GM21447 (cell line): ENCODE measurements at regions not wholly inside any gene's neighbourhood (a gene's known extent, or its start where the extent isn't known, plus 50 kb on each side); places are given as distances from the start of the nearest gene placed in this dataset.

ENCODE experiments used
- ATAC-seq: cut with Tn5 transposase; IDR thresholded peaks from one replicate; pipeline ENCODE4 v1.9.1; 2021; ENCODE audit not compliant: unreplicated experiment

DNA sequence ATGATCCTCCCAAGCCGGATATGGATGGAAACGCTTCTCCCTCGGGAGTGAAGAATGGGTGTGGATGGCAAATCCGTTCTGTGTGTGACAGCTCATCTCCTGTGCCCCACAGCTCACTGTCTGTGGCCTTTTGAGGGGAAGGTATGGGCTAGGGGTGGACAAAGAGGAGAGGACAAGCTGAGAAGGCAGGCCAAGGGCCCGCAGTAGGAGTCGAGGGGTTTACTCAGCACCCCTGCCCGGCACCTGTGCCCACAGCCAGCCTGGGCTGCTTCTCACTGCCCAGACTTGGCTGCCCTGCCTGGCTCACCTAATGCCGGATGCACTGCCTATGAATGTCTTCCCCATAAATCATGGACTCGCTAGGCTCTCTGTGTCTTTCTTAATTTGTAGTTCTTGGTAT is 503.8 kb downstream of the TCERG1L start:
- ATAC-seq: no peak

DNA sequence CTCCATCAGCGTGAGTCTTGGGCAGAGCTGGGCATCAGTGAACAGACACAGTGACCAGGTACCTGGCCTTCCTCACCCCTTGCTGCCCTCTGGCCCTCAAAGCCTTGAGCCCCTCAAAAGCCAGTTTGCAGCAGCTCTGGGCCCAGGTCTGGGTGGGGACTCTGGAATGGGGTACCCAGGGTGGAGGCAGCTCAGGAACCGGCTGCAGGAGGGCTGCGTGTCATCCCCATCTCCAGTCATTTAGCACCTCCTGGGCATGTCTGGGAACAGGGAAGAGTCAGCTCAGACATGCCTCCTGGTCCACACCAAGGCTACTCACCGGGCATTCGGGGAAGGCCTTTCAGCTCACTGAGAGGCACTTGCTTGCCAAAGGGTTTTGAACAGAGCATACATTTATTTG is 503.3 kb downstream of the TCERG1L start:
- ATAC-seq: no peak

DNA sequence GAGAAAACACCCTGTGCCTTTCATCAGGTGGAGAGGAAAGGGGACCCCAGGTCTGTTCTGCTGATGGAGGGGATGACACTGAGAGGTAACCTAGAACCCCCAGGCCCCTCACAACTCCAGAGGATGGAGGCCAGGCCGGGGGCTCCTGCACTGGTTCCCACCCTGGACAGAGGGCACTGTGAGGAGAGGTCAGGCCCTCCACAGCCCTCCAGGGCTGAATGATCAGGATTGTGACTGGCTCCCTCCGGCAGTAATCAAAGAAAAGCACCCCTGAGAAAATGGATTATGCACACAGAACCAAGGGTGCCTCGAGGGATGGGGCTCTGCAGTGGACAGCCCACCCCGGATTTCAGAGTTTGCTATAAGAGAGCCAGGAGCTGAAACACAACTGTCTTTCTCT is 502.8 kb downstream of the TCERG1L start:
- no peak for ATAC-seq

DNA sequence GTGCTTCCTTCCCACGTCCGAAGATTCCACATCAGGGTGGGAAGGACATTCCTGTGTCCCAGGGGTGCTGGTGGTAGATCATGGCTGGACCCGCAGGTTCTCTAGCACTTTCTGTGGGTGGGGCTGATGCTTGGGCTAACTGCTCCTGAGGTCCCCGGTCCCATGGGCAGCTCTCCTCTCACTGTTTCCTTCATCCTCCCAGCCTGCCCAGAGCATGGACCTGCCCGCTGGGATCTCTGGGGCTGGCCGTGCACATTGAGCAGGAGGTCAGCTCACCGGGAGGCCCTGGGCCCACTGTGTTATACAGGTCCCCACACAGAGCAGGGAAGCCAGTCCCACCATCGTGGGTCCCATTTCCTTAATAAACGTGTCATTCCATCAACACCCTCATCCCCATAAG is 502.3 kb downstream of the TCERG1L start:
- no peak for ATAC-seq

DNA sequence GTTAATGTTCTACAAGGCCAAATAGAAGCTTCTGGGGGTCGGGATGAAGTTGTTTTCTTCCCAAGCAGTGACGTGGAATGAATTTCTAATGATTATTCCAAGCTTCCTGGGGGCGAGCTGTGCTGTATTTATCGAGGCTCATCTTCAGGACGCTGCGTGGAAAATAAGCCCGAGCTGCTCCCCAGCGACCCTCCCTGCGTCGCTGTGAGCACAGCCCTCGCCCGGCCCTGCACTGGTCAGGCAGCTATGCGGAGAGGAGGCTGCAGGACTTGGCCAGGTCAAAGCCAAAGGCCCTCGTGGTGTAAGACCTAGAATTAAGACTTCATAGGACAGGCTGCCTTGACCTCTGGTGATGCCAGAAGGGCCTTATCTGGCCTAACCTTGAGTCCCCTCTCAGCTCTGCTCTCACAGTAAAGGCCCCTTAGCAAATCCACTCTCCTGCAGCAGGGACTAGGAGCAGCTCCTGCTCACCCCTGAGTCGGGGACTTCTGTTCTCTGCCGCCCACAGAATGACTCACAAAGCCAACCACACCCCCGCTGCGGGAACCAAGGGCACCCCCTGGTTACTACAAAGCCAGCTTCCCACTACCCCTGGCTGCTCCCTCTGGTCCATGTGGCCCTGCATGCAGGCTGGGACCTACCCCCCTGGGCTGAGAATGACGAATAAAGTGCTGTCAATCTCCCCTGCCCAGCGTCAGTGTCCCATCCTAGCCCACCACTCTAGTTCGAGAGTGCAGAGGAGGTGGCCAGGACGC is 501.6 kb downstream of the TCERG1L start:
- ATAC-seq: no peak

DNA sequence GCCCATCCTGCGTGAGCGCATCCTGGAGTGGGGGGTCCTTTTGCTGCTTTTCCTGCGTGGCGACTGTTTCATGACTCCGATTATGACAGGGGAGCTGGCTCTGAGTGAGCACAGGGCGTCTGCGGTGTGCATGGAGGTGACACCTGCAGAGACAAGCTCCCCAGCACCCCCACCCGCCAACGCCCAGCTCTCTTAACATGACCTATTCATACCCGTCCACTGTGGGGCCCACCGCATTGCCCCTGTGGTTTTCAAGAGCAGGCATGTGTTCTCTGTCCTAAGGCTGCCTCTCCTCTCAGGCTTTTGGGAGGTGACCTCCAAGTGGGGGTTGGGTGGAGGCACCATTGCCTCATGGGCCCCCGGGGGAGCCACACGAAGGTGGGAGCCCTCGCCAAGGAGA is 500.7 kb downstream of the TCERG1L start:
- ATAC-seq: no peak

DNA sequence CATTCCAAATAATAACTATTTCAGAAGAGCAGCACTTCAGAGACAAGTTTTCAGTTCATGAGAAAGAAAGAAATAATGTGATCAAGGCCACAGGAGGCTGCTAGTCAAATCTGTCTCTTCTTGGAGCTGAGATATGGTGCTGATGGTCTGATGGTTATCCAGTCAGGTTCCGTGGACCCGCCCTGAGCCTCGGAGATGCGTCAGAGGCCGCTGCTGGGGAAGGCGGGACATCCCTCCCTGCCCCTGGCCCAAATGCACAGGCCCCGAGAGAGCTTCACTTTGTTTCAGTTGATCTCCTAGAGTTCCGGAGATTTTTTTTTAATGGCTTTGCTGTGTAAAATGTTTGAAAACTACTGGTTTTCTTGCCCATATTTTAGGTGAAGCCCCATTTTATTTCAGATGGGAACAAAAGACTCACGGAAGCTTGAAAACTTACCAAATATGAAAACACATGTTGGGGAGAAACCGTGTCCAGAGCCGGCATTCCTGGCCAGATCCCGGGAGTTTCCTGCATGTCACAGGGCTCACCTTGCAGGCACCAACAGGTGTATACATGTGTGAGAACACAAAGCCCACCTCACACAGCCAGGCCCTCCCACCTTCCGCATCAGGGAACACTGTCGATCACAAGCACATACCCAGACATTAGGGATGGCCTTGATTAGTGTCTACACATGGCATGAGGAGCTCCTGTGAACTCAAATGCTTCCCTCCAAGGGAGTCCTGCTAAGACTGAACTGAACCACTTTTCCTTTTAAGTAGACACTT is 499.0 kb downstream of the TCERG1L start:
- ATAC-seq: no peak

DNA sequence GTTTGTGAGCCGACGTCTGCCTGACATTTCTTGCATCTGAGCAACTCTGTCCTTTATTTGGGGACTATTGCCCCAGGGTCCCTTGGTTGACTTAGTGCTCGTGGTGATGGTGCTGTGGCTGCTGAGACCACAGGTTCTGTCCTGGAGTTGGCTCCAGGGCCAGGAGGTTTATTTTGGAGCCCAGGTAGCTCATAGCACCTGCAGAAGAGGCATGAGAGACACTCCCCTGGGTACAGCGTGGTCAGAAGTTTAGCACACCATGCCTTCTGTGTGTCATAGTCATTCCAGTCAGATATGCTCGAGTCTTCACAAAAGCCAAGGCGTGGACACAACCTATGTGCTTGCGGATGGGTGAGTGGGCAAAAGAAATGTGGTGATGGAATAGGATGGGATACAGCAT is 496.9 kb downstream of the TCERG1L start:
- ATAC-seq: no peak

DNA sequence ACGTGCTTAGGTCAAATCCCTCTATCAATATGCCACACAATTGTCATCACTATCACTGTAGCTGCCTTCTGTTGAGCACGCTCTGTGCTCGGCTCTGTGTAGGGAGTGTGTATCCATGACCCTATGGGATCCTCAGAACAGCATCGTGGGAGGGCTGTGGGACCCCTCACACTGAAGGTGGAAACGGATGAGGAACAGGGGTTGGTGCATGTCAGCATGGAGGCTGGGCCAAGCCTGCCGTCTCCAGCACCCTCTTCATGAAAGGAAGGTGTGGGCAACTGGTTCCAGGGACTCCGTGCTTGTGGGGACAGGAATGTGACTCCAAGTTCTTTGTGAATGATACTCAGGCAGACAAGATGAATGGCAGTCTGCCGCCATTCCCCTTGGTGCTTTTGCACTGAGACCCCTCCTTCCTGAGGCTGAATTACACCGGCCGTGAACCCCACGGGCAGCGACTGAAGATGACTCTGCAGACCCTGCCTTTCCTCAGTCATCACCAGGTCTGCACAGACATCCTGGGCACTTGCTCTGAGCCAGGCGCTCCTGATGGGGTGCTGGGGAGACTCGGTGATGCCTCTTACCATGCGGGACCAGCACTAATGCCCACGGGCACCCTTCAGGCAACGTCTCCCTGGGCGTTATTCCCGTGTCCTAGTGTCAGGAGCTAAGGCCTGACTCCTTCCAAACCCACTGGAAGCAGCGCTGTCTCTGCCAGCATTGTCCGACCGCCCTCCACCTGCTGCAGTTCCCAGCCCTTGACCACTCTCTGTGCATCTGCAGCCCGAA is 495.2 kb downstream of the TCERG1L start:
- ATAC-seq: no peak

DNA sequence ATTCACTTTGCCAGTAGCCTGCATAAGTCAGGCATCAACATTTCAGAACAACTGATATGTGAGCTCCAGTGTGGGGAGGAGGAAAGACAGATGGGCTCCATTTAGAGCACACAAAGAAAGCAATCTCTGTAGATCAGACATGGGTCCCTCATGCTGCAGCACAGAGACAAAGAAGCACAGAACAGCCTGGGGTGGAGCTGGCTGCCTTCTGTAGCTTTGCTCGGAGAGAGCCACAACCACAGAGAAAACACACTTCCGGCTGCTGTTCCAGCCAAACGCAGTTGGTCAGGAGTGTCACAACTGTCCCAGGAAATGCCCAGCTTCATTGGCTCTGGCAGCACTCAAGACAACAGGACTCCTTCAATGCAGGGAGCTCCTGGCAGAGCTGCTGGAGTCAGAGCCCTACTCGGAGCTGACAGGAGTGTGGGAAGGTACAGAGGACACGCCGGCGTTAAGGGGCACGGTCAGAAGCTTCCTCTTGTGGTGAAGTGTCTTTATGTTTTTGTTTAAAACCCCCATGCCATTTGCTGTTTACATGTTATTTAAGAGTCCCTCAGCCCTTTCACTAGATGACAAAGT is 494.4 kb downstream of the TCERG1L start:
- no peak for ATAC-seq

DNA sequence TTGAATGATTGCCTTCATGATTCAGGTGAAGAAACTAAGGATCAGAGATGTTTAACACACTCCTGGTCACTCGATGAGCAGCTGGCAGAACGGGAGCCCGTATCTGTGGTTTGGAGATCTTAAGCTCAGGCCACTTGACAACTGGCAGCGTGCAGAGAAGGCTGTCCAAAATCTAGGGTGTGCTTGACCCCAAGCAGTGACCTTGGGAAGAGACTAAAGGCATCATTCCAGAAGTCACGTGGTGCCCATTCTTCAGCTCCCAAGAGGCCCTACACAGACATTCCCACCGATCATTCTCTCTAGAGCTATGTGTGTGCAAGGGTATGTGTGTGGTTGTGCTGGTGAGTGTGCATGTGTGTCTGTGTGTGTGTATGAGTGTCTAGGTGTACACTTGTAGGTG is 493.8 kb downstream of the TCERG1L start:
- ATAC-seq: no peak

DNA sequence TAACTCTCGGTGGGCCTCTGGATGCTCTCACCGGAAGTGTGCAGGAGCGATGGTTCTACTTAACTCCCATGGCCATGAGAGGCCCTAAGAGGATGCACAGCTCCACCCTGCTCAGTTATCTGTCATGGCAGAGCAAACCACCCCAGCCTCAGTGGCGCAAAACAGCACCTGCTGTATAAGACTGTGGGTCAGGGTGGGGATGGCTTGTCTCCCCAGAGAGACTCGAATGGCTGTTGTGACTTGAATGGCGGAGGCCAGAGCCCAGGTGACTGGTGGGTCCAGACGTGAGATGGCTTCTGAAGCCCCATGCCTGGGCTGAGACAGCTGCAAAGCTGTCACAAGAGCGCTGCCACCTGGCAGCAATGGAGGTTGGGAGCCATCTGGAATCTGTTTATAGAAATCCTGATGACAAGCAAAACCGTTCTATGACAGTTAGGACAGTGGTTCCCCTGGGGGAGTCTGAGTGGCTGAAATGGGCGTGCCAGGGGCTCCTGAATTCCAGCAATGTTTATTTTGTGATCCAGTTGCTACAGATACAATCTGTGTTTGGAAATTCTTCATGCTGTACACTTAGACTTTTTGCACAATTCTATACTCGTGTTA is 490.5 kb downstream of the TCERG1L start:
- no peak for ATAC-seq

DNA sequence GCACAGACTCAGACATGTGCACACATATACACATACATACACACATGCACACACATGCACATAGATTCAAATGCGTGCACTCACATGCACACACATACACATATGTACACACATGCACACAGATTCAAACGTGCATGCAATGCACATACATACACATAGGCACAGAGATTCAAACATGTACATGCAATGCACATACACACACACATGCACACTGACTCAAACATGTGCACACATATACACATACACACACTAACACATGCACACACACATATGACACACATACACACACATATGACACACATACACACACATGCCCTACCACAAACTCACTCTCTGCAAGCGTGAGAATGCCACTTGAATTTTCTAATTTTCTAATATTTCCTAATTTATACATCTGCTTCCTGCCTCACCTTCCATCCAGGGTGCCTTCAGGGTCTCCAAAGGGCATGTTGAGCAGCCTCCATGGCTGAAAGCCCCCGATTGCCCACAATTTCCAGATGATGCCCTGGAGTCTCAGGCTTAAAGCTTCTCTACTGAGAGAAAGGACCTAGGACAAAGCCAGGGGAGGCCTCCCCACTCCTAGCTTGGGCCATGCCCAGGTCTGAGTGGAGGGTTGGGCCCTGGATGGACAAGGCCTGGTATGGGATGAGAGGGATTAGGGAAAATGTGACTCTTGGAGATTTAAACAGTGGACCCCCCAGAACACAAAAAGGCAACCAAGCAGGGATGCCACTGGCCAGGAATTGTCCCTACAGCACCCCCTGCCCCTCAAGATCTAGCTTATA is 487.1 kb downstream of the TCERG1L start:
- ATAC-seq: no peak

DNA sequence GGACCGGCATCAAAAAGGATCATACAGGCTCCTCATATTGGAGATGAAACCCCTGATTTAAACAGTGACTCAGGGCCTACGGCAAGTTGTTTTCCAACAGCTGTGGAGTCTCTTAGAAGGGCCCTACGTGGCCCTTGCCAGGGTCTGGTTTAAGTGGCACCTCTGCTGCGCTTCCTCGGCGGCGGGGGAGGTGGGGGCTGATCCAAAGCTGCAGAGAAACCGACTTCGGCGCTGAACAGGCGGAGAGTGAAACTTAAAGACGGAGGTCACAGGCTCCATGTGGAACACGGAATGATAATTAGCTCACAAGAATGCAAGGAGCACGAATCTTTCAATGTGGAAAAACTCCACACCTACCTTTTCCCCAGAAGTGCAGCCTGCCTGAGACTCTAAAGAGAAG is 477.9 kb downstream of the TCERG1L start:
- no peak for ATAC-seq

DNA sequence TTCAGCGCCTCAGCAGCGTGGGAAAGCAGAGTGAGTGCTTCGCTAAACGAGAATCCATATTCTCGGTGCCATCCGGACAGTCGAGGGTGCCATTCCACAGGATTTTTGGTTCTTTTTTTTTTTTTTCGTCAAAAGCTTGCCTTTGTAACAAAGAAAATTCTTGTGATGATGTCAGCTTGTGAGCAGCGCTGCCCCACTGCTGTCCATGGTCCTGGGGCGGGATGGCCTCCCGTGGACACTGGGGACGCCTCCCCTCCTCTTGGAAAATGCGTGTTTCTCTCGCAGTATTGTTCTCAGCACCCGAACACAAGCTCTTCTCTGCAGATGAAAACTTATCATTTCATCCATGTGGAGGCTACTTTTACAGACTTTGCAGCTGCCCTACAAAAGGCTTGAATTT is 477.4 kb downstream of the TCERG1L start:
- ATAC-seq: no peak

DNA sequence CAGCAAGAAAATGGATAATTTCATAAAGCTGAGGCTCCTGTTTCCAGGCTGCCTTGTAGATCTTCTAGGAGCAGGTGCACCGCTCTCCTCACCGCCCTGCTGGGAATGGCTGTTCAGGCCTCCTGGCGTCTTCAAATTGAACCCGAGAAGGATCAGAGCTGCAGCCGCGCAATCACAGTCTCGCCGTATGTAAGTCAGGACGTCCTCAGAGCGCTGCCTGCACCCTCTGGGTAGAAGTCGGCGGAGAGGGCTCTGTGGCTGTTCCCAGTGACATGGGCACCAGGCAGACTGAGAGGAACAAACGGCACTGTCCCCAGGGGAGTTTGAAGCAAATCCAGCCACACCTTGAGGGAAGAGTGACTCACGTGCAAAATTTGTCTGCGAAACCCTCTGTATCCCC is 476.9 kb downstream of the TCERG1L start:
- ATAC-seq: no peak

DNA sequence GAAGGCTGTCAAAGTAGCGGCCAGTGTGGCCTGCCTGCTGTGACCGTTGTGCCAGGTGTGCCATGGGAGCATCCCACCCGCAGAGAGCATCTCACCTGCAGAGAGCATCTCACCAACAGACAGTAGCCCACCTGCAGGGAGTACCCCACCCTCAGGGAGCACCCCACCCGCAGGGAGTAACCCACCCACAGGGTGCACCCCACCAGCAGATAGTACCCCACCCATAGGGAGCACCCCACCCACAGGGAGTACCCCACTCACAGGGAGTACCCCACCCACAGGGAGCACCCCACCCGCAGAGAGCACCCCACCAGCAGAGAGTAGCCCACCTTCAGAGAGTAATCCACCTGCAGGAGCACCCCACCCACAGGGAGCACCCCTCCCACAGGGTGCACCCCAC is 476.5 kb downstream of the TCERG1L start:
- ATAC-seq: no peak

DNA sequence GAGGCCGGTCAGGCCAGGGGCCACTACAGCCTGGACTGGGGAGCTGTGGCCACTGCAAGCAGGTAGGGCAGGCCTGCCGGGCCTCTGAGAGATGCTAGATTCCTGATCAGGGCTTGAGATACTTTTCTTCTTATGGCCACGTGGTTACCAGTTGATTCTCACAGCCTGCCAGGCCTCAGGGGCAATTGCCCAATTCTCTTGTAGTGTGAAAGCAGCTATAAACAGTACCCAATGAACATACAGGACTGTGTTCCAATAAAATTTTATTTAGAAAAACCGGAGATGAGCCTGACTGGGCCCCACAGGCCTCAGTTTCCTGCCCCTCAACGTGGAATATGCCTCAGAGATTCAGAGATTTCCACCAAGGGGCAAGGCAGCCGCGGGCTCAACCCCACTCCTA is 475.2 kb downstream of the TCERG1L start:
- no peak for ATAC-seq

DNA sequence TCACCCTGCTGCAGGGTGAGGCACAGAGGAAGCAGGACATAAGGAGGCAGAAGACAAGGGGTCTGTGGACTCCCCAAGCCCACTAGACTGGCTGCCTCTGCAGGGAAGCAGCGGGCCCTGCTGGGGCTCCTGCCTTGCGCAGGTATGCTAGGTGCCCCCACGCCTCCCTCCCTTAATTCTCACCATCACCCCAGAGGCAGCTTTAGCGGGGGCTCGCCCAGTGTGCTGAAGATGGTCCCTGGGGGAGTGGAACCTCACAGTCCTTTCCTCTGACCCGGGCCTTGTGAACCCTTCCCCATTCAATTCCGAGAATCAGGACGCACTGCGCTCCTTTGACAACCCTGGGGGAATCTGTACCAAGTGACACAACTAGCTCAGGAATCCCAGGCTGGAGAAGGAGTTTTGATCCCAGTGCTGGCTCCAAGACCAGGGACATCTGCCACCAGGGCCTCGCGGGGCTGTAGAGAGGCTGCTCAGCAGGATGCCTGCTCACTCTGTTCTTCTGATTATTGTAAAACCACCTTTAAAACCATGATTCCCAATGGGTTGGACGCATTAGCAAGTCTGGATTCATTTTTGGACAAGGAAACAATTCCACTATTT is 468.4 kb downstream of the TCERG1L start:
- no peak for ATAC-seq

DNA sequence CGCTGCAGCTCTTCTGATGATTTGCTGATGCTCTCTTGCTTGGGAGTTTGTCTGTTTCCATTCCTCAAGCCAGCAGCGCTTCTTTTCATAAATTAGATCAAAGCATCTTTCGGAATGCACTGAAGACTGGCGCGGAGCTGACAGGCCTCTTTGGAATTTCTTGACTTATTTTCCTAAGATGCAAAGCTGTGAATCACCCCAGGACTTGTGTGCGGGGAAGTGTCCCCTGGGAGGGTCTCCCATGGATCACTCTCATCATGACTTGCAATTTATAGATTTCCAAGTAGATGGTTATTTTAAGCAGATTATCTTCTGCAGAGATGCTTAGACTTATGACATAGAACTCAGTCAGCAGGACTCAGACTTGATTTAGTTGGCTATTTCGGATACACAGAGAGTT is 467.2 kb downstream of the TCERG1L start:
- no peak for ATAC-seq
